ENCODE measurements at regions not wholly inside any gene's neighbourhood (a gene's known extent, or its start where the extent isn't known, plus 50 kb on each side); places are given as distances from the start of the nearest gene placed in this dataset.
"Not testable (repeated sequence)": the region's sequence is repeated elsewhere in the genome, so short reads cannot be mapped to it uniquely, and the experiment has no call there.

DNA sequence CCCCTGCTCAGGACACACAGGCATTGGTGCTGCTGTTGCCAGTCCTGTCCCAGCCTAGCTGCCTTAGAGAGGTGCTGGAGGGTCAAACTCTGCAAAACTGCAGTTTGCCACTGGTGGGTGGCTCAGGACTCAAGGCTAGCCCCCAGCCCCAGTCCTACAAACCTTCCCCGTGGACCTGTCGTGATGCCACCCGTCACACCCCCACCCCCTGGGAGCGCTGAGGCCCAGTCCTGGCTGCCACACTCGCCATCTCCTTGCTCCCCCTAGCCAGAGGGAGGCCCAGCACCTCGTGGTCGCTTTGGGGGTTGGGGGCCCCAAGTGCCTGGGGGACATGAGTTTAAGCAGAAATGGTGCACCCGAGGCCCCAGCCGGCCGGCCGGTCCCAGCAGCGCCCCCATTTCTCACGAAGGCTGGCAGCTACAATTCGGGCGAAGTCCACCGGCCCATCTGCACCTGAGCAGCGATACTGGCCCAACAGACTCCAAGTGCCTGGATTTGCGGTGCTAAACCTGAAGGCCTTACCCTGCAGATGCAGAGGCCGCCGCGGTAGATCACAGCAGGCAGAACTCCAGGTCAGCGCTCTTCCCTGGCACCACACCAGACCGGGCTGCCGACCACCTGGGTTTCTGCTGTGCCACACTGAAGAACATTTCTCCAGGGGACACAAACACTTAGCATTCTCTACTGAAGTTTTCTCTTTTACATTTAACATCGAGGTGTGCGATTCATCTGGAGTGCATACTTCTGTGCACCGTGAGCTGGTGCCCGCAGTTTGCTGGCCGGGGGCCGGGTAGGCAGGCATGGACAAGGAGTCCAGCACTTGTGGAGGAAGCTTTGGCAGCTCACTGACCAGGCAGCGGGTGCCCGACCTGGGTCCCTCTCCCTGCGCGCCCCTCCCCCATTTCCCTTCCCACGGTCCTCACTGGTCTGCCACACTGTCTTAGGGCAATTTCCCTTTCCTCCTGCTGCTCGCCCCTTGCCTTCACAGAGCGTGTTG, 130.0 kb downstream of the KCNJ12 start:
- TF ChIP-seq TAF1 (IDR thresholded peaks at IDR 0.05; ENCODE audit: low read depth, low read length) (no peak), PAX5 (IDR thresholded peaks at IDR 0.05; ENCODE audit: insufficient read depth, low read length, severe bottlenecking) (no peak), POU2F2 (IDR thresholded peaks at IDR 0.05; ENCODE audit: low read depth, low read length) (no peak), SPI1 (IDR thresholded peaks at IDR 0.05; ENCODE audit: low read depth, low read length) (no peak), POLR2A (IDR thresholded peaks at IDR 0.05; ENCODE audit: low read depth, low read length) (no peak), POLR2AphosphoS5 (IDR thresholded peaks at IDR 0.05; ENCODE audit: low read depth, low read length) (no peak)
- FAIRE-seq (no peak), DNase-seq (ENCODE audit: insufficient read length, low spot score) (no peak)

DNA sequence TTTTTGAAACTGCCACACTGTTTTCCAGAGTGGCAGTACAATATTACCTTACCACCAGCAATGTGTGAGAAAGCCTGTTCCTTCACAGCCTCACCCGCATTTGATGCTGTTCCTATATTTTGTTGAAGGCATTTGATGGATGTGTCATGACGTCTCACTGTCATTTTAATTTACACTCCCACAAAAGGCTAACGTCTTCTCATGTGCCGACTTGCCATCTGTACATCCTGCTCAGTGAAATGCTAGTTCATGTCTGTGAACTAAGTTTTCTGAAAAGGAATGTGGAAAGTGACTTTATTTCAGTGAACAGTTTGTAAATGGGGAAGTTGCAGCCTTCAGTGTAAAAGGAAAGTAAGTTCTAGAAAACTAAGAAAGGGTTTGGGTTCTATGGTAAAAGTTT, 131.6 kb downstream of the KCNJ12 start:
- peak; percentile 20 for FAIRE-seq
- DNase-seq (ENCODE audit: insufficient read length, low spot score), result not testable (repeated sequence)

DNA sequence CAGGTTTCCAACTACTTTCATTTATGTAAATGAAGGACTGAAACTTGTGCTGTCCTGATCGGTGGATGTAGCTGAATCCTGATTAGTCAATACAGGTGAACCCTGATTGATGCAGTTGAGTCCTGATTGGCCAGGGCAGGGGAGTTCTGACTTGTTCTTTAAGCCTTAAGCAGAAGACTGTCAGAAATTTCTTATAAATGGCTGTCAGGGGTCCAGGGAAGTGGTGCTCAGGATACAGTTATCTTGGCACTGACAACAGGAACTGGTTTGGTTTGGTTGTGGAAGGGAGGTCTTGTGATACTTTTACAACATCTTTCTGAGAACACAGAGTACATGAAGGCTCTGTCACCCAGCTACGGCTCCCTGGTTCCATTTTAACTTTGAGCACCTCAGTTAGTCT, 132.1 kb downstream of the KCNJ12 start:
- DNase-seq (ENCODE audit: insufficient read length, low spot score) (no peak), FAIRE-seq (no peak)
- TF ChIP-seq PAX5 (IDR thresholded peaks at IDR 0.05; ENCODE audit: insufficient read depth, low read length, severe bottlenecking), result no peak
- no peak for TF ChIP-seq POU2F2 (IDR thresholded peaks at IDR 0.05; ENCODE audit: low read depth, low read length)
- no peak for TF ChIP-seq TAF1 (IDR thresholded peaks at IDR 0.05; ENCODE audit: low read depth, low read length)
- no peak for TF ChIP-seq POLR2AphosphoS5 (IDR thresholded peaks at IDR 0.05; ENCODE audit: low read depth, low read length)
- no peak for TF ChIP-seq SPI1 (IDR thresholded peaks at IDR 0.05; ENCODE audit: low read depth, low read length)
- no peak for TF ChIP-seq POLR2A (IDR thresholded peaks at IDR 0.05; ENCODE audit: low read depth, low read length)

DNA sequence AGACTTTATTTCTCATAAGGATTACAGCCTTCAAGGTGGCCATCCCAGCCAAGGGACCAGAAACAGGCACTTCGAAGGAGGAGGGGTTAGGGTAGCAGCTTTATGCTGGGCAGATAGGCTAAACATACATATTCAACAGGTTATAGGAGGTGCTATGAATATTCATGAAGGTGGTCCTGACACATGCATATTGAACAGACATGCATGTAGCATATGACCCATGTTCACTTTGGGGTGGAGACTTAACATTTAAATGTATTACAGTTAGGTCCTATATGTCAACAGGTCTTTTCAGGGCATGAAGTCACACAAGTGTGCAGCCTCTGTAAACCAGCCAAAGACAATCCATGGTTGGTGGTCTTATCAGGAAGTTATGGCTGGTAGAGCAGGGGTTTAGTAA, 133.2 kb downstream of the KCNJ12 start:
- not testable (repeated sequence) for DNase-seq (ENCODE audit: insufficient read length, low spot score); FAIRE-seq

DNA sequence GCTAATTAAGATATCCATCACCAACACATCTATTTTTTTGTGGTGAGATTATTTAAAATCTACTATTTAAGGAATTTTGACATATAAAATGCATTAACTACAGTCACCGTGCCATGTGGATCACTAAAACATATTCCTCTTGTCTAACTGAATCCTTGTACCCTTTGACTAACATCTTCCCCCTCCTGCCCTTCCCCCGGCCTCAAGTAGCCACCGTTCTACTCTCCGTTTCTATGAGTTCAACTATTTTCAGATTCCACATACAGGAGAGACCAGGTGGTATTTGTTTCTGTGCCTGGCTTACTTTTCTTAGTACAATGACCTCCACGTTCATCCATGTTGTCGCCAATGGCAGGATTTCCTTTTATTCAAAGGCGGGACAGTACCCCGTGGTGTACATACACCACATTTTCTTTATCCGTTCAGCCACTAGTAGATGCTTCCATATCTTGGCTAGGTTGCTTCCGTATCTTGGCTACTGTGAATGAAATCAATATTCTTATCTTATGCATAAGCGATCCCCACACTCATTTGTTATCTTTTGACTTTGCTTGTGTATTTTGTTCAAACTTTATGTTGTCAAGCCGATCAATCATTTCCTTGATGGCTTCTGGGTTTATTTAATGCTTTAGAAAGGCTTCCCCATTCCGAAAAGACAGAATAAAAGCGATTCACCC, 134.7 kb downstream of the KCNJ12 start:
- TF ChIP-seq SPI1 (IDR thresholded peaks at IDR 0.05; ENCODE audit: low read depth, low read length) (no peak), PAX5 (IDR thresholded peaks at IDR 0.05; ENCODE audit: insufficient read depth, low read length, severe bottlenecking) (no peak), POLR2A (IDR thresholded peaks at IDR 0.05; ENCODE audit: low read depth, low read length) (no peak), TAF1 (IDR thresholded peaks at IDR 0.05; ENCODE audit: low read depth, low read length) (no peak), POLR2AphosphoS5 (IDR thresholded peaks at IDR 0.05; ENCODE audit: low read depth, low read length) (no peak), POU2F2 (IDR thresholded peaks at IDR 0.05; ENCODE audit: low read depth, low read length) (no peak)
- FAIRE-seq (peak; percentile 26), DNase-seq (ENCODE audit: insufficient read length, low spot score) (no peak)

DNA sequence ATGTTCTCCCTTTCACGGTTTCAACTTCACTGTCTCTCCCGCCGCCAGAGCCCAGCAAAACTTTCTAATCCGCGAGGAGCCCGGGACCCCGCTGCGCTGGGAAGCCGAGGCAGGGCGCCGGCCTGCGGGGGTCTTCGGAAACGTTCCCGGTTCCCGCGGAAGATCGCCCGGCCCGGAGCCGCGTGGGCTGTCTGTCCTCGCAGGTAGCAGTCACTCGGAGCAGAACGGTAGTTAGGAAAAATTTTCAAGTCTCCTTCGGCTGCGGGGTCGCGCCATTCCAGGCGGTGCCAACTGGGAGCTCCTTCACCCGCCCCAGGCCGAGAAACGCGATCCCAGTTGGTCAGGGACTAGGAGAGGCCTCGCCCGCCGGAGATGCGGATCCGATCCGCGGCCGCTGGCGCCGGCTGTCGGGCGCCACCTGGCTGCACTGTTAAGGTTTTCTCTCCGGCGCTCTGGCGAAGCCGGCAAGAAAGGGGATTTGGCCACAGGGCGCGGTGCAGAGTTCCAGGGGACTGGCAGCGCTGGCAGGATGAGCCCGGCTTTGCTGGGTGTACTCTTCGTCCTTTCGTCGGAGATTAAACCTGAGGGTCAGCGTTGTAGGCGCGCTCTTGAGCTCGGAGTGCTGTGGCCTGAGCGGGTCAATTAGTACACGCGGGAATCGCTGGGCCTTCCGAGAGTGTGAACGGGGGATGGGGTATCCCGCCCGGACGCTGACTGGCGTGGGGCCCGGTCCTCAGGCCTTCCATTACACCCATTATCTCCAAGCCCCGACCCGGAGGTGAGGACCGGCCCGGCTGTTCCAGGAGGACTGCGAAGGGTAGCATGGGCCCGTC, 135.4 kb downstream of the KCNJ12 start:
- TF ChIP-seq POU2F2 (IDR thresholded peaks at IDR 0.05; ENCODE audit: low read depth, low read length) (no peak), PAX5 (IDR thresholded peaks at IDR 0.05; ENCODE audit: insufficient read depth, low read length, severe bottlenecking) (no peak), POLR2A (IDR thresholded peaks at IDR 0.05; ENCODE audit: low read depth, low read length) (no peak), SPI1 (IDR thresholded peaks at IDR 0.05; ENCODE audit: low read depth, low read length) (no peak), TAF1 (IDR thresholded peaks at IDR 0.05; ENCODE audit: low read depth, low read length) (no peak), POLR2AphosphoS5 (IDR thresholded peaks at IDR 0.05; ENCODE audit: low read depth, low read length) (no peak)
- DNase-seq (ENCODE audit: insufficient read length, low spot score), result peak; percentile 47
- FAIRE-seq, result peak; percentile 90

DNA sequence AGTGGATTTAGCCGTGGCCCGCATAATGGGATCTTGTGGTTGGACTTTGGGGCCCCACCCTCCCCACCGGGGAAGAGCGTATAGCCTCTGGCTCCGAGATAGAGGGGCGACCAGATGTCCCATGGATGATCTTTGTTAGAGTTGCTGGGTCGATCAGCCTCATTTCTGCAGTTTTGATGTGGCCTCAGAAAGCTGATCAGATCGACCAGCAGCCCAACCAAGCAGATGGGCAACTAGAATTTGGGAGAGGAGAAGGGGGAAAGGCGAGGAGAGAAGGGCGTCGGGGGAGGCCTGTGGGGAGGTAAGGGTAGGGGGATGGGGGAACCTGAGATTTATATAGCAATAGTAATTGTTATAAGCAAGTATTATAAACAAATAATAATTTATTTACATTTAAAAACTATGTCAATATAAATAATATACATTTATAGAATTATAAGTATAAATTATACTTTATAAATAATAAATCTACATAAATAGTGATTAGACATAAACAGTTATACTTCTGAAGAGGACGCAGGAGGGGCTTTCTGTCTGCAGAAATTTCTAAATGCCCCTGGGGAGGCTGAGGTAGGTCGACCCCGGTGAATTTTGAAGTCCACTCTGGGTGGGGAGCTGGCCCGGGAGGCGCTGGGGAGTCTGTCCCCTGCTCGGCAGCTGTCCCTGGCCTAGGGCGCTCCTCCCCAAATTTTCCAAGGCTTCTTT, 136.3 kb downstream of the KCNJ12 start:
- no peak for TF ChIP-seq POLR2A (IDR thresholded peaks at IDR 0.05; ENCODE audit: low read depth, low read length)
- no peak for TF ChIP-seq POU2F2 (IDR thresholded peaks at IDR 0.05; ENCODE audit: low read depth, low read length)
- no peak for TF ChIP-seq POLR2AphosphoS5 (IDR thresholded peaks at IDR 0.05; ENCODE audit: low read depth, low read length)
- no peak for TF ChIP-seq TAF1 (IDR thresholded peaks at IDR 0.05; ENCODE audit: low read depth, low read length)
- TF ChIP-seq SPI1 (IDR thresholded peaks at IDR 0.05; ENCODE audit: low read depth, low read length), result no peak
- TF ChIP-seq PAX5 (IDR thresholded peaks at IDR 0.05; ENCODE audit: insufficient read depth, low read length, severe bottlenecking), result no peak
- DNase-seq (ENCODE audit: insufficient read length, low spot score) (no peak), FAIRE-seq (no peak)

DNA sequence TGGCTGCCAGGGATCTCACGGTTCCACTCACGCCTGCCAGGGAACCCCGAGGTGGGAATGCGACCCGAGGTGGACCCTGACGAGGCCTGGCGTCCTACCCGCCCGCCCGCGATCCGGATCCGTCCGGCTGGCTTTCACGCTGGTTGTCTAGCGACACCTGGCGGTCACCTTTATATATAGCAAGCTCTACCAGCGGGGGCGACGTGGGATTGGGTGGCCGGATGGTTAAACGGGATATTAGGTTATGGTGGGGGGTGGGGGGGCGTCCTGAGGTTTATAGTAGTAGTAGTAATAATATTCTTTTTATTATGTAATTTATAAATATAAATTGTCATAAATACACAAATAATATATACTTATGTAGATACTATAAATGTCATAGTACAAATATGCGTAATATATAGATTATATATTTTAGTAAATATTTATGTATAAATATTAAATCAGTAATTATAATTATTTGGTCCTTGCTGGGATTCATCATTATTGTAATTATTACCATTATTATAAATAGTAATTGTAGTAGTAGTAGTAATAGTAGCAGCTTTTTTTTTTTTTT, 136.9 kb downstream of the KCNJ12 start:
- no peak for TF ChIP-seq TAF1 (IDR thresholded peaks at IDR 0.05; ENCODE audit: low read depth, low read length)
- TF ChIP-seq POLR2A (IDR thresholded peaks at IDR 0.05; ENCODE audit: low read depth, low read length), result no peak
- TF ChIP-seq PAX5 (IDR thresholded peaks at IDR 0.05; ENCODE audit: insufficient read depth, low read length, severe bottlenecking), result no peak
- TF ChIP-seq SPI1 (IDR thresholded peaks at IDR 0.05; ENCODE audit: low read depth, low read length), result no peak
- TF ChIP-seq POU2F2 (IDR thresholded peaks at IDR 0.05; ENCODE audit: low read depth, low read length), result no peak
- no peak for TF ChIP-seq POLR2AphosphoS5 (IDR thresholded peaks at IDR 0.05; ENCODE audit: low read depth, low read length)
- FAIRE-seq (peak; percentile 86), DNase-seq (ENCODE audit: insufficient read length, low spot score) (peak; percentile 74)

DNA sequence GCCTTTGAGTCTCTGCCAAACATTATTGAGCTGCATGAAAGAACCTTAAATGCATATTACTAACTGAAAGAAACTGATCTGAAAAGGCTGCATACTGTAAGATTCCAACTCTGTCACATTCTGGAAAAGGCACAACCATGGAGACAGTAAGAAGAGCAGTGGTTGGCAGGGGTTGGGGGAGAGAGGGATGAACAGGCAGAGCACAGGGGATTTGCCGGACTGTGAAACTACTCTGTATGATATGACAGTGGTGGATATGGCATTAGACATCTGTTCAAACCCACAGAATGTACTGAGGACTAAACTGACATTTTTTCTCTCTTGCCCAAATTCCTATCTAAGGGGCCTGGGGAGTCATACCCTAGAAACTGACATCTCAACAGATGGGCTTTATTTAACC, 138.4 kb downstream of the KCNJ12 start:
- not testable (repeated sequence) for FAIRE-seq; DNase-seq (ENCODE audit: insufficient read length, low spot score)
